Activated CD8-positive, alpha-beta memory T cell treated with anti-CD3 and anti-CD28 coated beads for 1 hour (primary cell): ENCODE measurements at regions not wholly inside any gene's neighbourhood (a gene's known extent, or its start where the extent isn't known, plus 50 kb on each side); places are given as distances from the start of the nearest gene placed in this dataset.

Experiments
- DNase-seq, 2 donors: peaks; one replicate each; pipeline ENCODE4 v3.0.0-alpha.2; 2020; ENCODE audit warnings: low read depth in 1 of 2; ENCODE audit errors: extremely low read depth in 1 of 2

DNA sequence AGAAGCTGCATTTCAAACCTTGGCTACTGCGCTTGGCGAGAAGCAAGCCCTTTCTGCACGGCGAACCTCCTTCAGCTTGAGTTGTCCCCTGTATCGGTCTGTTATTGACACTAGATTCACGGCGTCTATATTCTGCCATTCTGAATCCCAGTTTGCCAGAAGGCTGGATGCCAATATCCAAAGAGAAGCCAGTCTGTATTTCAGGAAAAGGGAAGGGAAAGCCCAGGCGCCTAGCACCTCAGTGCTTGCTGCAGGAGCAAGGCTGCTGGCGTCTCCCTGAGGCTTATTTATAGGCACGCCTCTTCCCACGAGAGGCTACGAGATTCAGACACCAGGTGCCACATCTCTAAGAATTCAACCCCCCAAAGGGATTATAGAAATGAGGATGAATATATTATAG lies 89.6 kb upstream of the CDH4 start:
- DNase-seq = no peak

GRCh38 chr20:61163031-61163430 lies 89.0 kb upstream of the CDH4 start:
- DNase-seq = no peak

GRCh38 chr20:61166324-61166723 lies 85.7 kb upstream of the CDH4 start:
- no peak for DNase-seq

DNA sequence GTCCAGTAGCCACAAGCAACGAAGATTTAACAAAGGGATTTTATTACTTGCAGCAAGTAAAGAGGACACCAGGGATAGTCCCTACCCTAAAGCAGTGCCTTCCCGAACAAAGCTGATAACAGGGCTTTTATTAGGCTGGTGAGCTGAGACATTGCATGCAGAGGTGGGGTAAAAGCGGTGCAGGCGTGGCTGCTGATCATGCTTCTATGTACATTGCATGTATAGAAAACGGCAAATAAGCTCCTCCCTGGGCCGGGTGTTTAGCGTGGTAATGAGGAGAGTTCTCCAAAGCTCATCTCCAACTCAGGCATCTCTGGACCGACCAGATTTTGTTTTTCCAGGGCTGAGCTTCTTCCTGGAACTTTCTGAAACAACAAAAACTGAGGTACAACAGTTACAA lies 83.5 kb upstream of the CDH4 start:
- DNase-seq = no peak

- DNase-seq = no peak
Measured at GRCh38 chr20:61169874-61170273, 82.2 kb upstream of the CDH4 start.

DNA sequence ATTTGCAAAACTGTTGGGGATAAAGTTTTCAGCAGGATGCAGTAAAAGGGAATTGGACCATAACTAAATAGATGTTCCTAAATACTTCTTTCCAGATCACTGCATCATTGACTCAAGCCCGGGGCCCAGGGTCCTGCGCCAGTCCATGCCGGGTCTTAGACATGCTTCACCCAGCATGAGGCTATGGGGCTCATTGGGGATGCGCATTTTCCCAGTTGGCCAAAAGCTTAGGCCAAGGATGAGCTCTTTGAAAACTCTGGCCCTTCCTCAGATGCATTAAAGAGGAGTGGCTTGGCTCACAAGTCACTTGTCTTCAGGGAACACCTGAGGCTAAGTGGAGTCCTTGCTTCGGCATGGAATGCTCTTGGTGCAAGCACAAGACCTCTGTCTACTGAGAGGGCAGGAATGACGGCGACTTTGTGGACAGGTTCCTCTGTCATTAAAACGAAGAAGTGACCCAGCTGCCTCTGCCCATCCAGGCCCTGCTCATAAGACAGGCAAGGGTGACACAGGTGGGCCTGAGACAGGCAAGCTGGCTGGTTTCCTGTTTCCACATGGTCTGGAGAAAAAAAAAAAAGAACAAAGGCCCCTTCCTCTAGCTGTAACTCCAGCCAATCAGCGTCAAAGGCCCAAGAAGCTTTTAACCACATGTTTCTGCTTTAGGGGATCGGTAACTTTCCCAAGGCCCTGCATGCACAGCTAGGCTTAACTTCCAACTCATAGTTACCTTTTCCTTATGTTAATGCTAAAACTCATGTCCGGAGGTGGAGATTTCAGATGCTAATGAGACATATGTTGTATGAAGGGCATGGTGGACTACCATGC lies 81.4 kb upstream of the CDH4 start:
- no peak for DNase-seq

DNA sequence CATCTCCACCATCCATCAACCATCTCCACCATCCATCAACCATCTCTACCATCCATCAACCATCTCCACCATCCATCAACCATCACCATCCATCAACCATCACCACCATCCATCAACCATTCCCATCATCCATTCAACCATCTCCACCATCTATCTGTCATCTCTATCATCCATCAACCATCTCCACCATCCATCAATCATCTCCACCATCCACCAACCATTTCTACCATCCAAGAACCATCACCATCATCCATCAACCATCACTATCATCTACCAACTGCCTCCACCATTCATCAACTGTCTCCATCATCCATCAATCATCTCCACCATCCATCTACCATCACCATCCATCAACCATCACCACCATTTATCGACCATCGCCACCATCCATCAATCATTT lies 78.8 kb upstream of the CDH4 start:
- DNase-seq = no peak

DNA sequence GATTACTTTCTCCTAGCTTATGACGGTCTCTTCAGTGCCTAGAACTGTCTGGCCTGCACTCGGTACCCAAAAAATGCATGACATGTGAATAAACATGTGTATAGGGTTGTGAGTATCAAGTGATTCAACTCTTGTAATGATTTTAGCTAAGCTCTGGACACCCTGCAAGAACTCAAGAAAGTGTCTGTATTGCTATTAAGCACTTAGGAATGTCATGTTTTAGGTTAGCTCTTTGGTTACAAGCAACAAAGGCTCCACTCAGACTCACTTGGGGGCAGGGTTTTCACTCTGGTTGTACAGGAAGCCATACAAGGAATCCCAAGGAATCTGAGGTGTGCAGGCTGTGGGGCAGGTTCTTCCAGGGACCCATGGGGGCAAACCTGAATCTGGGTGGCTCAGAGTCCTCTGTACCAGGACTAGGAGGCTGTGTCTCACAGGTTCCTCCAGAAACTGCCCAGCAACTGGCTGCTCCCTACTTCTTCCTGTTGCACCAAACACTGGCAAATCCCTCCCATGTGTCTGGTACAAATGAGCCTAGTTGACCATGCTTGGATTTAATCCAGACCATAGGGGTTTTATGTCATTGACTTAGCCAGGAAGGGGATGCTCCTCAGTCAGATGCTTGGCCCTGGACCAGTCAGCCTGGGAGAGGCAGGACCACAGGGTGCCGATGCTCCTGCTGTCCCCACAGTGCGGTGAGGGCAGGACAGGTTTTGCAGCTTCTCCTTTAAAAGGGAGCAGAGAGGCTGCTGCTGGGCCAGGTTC lies 77.9 kb upstream of the CDH4 start:
- no peak for DNase-seq

DNA sequence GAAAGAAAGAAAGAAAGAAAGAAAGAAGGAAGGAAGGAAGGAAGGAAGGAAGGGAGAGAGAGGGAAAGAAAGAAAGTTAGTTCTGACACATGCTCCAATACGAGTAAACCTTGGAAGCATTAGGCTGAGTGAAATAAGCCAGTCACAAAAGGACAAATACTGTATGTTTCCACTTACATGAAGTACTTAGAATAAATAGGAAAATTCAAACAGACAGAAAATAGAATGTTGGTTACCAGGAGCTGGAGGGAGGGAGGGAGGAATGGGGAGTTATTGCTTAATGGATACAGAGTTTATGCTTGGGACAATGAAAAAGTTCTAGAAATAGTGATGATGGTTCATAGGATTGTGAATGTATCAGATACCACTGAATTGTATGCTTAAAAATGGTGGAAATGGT lies 75.2 kb upstream of the CDH4 start:
- no peak for DNase-seq

DNA sequence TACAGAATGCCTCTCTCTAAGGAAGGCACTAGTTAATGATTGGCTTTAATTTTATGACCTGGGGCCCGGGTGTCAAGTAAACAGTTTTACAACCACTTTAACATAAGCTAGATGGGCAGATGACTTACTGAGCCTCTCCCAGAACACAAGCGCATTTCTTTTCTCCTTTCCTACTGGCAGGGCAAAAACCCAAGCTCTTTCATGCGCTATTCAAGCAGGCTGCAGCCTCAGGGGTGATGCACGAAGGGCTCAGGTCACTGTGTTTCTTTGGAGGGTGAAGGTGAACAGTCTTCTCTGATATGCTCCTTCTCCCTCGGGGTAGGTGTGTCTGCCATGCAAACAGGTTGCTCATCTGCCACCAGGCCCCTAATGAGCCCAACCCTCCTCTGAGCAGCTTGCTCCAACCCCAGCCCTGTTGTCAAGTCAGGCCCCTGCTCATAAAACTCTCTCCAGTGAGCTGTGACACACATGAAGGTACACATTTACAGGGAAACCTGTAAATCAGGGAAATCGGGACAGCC lies 73.5 kb upstream of the CDH4 start:
- no peak for DNase-seq

DNA sequence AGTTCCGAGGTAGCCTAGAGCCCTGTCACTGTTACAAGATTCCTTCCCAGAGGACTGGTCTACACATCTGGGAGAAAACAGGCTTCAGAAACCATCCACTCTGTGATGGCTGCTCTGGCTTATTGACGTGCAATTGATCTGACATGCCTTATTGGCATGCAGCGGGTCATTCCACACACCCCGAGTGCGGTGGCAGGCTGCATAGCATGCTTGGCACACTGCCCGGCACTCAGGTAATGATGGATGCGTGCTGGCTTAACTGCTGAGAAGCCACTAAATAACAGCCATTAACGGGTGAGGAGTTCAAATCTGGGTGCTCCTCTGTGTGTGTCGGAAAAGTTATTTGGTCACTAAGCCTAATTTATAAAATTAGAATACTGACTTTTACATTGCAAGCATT lies 67.9 kb upstream of the CDH4 start:
- DNase-seq = no peak

DNA sequence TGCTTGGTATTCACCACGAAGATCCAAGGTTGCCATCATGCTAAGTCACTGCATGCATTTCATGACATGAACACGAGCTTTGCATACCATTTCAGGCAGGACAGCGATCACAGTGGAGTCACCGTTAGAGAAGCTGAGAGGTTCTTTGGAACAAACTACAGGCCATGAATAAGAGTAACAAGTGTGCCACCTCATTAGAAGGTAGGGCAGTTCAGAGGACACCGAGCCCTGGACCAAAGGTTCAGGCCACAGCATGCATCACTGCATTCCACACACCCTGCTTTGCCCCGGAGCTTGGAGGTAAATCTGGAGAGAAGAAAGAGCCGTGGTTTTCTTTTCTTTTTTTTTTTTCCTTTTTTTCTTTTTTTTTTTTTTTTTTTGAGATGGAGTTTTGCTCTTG lies 66.9 kb upstream of the CDH4 start:
- DNase-seq = no peak

- DNase-seq = no peak
Measured at GRCh38 chr20:61185841-61186601, 66.0 kb upstream of the CDH4 start.

GRCh38 chr20:61186771-61187472 lies 65.1 kb upstream of the CDH4 start:
- DNase-seq = no peak

DNA sequence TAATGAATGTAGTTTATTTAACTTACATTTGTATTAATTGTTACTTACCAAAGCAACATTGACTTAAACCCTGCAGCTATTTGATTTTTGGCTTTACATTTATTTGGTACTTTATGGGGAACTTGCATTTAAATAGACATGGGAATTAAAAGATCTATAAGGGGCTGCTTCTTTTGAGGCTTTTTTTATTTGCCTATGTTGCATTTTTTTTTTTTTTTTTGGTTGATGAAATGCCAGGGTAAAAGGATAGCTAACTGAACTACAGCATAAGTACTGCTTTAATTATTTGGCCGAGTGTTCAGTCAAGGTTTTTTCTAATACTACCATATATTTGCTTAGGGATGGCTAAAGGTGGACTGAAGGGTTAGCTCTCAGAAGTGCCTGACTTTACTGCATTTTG lies 62.5 kb upstream of the CDH4 start:
- DNase-seq = no peak

DNA sequence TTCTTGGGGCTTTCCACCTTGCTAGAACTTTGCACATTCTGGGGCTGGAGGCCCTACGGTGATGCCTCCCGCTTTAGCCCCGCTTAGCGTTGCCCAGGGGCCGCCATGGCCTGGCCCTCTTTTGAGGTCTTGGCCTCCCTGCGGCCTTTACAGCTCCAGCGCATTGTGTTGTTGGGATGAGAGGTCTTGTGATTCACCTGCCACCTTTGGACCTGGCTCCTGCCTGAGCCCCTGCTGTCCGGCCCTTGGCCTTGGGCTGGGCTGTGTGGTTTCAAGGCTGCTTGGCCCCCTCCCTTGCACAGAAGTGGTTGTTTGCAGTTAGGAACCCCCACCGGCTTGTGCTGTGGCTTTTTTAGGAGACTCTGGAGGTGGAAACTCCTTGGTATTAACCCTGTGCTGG lies 61.0 kb upstream of the CDH4 start:
- DNase-seq = no peak

- DNase-seq = no peak
Measured at GRCh38 chr20:61192337-61192950, 59.6 kb upstream of the CDH4 start.

DNA sequence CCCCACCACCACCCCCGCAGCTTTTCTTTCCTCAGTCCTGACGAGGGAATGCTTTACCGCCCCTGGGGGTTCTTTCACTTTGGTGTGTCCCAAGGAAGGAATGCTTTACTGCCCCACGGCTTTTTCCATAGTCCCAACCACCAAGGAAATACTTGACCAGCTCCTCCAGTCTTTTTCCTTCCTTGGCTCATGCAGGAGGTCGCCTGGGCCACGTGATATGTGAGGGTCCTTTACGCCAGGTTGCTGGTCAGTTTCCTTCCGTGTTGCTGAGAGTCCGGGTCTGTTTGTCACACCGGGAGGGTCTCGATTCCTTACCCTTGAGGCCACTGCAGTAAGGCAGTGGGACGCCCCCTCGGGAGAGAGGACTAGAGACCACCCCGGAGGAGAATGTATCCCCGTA lies 58.9 kb upstream of the CDH4 start:
- no peak for DNase-seq
